GM12891 (cell line): ENCODE measurements at regions not wholly inside any gene's neighbourhood (a gene's known extent, or its start where the extent isn't known, plus 50 kb on each side); places are given as distances from the start of the nearest gene placed in this dataset.

Experiments
- POLR2A ChIP-seq: IDR thresholded peaks from 2 replicates; pipeline ENCODE4 v1.6.1; 2011; ENCODE audit warnings: low read depth, low read length, control low read depth
- POLR2AphosphoS5 ChIP-seq: IDR thresholded peaks from 2 replicates; pipeline ENCODE4 v1.6.1; 2011; ENCODE audit warnings: low read depth, low read length, control low read depth
- POU2F2 ChIP-seq: IDR thresholded peaks from 2 replicates; pipeline ENCODE4 v1.6.1; 2011; ENCODE audit warnings: low read depth, mild to moderate bottlenecking, control low read depth, low read length, moderate library complexity
- SPI1 ChIP-seq: IDR thresholded peaks from 2 replicates; pipeline ENCODE4 v1.6.1; 2011; ENCODE audit warnings: low read depth, low read length, control low read depth
- TAF1 ChIP-seq: IDR thresholded peaks from 2 replicates; pipeline ENCODE4 v1.6.1; 2011; ENCODE audit warnings: low read depth, low read length, control low read depth

DNA sequence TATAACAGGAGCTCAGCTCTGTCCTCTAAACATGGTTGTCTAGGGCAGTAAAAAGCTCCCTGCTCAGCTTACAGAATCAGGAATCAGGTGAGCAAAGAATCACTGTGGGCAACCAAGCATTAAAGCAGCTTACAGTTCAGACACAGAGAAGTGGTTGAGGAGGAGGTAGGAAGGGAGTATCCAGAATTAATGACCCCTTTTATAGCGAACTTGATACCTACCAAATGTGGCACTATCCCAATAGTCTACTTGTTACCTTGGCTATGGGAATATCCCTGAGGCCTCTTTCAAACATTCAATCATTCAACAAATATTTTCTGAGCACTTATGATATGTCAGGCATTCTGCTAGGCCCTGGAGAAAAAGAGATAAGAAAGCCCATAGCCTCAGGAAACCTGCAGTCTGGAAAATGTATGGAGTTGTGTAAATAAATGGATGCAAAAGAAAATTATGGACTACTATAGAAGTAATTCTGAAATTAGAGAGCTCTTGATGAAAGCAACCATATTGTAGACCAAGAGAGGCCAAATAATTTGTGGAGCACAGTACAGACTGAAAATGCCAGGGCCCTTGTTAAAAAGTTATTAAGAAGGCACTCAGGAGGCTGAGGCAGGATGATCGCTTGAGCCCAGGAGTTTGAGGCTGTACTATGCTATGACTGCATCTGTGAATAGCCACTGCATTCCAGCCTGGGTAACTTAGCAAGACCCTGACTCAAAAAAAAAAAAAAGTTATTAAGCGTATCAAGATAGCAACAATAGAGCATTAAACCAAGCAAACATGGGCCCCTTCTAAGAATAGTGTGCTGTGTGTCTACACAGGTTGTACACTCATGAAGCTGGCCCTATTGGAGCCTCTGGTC lies 134.0 kb upstream of the CPSF6 start:
- TF ChIP-seq POLR2A = no peak
- TF ChIP-seq POLR2AphosphoS5 = no peak
- TF ChIP-seq POU2F2 = no peak
- TF ChIP-seq TAF1 = no peak
- no peak for TF ChIP-seq SPI1
